OCI-LY1 (cell line): ENCODE measurements at regions not wholly inside any gene's neighbourhood (a gene's known extent, or its start where the extent isn't known, plus 50 kb on each side); places are given as distances from the start of the nearest gene placed in this dataset.

ENCODE experiments used
- EZH2 ChIP-seq: fragments of 200-600 bp; sonication (generic), shearing (Covaris generic); IDR thresholded peaks from 2 replicates; pipeline ENCODE4 v1.8.0; 2017; ENCODE audit warnings: borderline replicate concordance, mixed run types, mild to moderate bottlenecking, antibody characterized with exemption, low read length, moderate library complexity, mixed read lengths
- TF ChIP-seq, protein P1 (sequence below): fragments of 200-600 bp; sonication (generic), shearing (Covaris generic); IDR thresholded peaks from 2 replicates; pipeline ENCODE4 v1.5.1; 2017; ENCODE audit warnings: mild to moderate bottlenecking, antibody characterized with exemption, low read length, moderate library complexity, mixed read lengths

DNA sequence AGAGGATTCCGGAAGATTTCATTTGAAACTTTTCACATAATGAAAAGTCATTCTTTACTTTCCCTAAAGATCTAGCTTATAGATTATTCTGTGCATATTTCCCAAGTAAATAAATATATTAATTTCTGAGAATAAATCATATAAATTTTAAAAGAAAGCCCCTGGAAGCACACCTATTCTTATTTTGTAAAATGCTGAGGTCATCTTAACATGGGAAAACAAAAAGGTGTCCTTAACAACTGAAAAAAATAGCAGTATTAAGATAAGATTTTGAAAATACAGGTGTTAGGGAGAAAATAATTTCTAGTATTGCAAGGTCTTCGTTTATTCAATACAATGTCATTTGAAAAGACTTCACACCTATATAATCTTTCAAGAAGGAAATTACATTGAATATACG lies 567.5 kb upstream of the CHAC2 start:
- TF ChIP-seq, protein P1, sequence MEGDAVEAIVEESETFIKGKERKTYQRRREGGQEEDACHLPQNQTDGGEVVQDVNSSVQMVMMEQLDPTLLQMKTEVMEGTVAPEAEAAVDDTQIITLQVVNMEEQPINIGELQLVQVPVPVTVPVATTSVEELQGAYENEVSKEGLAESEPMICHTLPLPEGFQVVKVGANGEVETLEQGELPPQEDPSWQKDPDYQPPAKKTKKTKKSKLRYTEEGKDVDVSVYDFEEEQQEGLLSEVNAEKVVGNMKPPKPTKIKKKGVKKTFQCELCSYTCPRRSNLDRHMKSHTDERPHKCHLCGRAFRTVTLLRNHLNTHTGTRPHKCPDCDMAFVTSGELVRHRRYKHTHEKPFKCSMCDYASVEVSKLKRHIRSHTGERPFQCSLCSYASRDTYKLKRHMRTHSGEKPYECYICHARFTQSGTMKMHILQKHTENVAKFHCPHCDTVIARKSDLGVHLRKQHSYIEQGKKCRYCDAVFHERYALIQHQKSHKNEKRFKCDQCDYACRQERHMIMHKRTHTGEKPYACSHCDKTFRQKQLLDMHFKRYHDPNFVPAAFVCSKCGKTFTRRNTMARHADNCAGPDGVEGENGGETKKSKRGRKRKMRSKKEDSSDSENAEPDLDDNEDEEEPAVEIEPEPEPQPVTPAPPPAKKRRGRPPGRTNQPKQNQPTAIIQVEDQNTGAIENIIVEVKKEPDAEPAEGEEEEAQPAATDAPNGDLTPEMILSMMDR, result no peak
- TF ChIP-seq EZH2, result no peak
